HG03575 (cell line): ENCODE measurements at regions not wholly inside any gene's neighbourhood (a gene's known extent, or its start where the extent isn't known, plus 50 kb on each side); places are given as distances from the start of the nearest gene placed in this dataset.
"Not testable (repeated sequence)": the region's sequence is repeated elsewhere in the genome, so short reads cannot be mapped to it uniquely, and the experiment has no call there.

Experiments used
- ATAC-seq: cut with Tn5 transposase; IDR thresholded peaks from one replicate; pipeline ENCODE4 v1.9.1; 2021; ENCODE audit not compliant: unreplicated experiment, insufficient number of reproducible peaks, low FRiP score; ENCODE audit errors: extremely low read depth

DNA sequence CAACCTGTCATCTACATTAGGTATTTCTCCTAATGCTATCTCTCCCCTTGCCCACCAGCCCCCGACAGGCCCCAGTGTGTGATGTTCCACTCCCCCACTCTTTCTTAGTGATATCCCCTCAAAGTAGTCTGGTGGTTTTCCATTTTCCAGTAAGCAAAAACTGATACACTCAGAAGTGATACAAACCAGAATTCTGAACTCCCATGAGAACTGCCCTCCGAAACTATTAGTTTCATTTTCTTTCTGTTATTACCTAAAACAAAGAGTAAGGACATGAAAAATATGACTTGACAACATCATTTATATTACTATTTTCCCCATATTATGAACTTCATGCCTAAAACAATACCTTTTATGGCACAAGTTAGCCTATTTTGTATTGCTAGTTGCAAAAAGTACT lies 175.0 kb downstream of the OTUD1 start:
- no peak for ATAC-seq

DNA sequence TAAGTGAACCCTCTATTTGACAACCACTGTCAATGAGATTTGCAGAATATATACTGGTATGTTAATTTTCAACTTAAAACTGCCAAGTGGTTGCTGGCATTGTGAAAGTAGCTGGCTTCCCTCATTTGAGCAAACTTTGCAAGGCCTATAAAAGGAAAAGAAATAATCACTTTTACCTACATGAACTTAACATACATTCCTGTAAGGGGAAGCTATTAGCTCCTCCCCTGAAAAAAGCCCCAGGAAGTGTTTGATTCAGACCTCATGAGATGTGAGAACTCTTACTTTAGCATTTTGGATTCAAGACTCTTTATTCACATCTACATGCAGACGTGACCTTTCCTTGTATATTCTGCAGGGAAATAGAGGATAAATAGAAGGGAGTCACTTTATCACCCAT lies 175.6 kb downstream of the OTUD1 start:
- ATAC-seq, result no peak

DNA sequence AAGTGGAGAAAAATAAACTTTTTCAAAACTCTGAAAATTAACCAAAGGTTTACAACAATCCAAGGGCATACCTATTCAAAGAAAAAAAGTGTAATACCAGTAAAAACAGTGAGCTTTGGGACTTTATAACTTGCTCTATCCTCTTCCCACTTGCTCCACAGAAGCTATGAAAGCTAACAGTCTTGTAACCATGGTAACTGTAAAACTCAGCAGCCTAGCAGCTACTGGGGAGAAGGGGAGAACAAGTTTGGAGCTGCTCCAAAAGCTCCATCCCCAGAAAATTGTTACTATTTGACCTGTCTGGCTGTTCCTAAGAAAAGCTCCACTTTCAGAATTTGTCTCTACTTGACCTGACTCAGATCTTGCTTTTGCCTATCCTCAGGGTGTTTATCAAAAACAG lies 191.5 kb downstream of the OTUD1 start:
- no peak for ATAC-seq

DNA sequence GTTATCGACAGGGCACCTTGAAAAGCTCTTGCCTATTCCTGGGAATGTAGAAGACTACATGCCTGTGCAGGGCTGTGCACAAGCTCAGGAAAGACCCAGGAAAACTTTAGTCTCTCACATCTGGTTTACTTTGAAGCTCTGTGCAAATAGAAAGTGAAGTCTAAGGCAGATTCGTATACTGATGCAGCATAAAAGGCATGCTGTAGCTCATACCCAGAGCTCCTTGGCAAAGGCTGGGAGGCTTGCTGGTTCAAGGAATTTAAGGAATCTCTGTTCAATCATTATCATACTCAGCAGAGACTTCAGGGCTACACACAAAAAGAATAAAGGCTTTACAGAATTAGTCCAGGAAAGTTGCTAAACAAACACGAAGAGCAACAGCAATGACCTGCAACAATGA lies 192.0 kb downstream of the OTUD1 start:
- no peak for ATAC-seq

DNA sequence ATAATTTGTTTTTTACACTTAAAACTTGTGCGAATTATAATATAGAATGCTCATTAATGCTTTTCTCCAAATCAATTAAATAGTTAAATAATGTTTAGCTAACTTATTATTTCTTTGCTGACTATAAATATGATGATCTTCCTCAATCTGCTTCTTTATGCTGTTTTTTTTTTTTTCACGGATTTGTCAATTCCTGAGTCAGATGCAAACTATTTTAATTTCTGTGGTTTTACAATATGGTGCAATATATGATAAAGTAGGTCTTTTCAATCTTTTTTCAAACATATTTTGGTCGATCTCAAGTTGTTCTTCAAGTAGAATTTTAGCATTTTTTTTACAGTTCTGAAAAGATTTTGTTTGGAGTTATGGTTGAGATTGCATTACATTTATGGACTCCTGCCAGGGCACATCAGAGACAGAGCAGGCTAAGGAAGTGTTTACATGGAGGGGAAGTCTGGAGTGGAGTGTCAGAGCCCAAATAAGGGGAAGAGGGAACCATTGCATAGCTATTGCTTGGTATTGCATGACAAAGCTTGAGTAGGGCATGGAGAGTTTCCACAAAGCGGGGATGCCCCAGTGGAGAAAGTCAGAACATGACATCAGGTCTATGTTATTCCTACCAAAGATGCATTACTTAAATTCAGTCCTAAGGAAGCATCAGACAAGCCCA lies 204.4 kb downstream of the OTUD1 start:
- no peak for ATAC-seq

DNA sequence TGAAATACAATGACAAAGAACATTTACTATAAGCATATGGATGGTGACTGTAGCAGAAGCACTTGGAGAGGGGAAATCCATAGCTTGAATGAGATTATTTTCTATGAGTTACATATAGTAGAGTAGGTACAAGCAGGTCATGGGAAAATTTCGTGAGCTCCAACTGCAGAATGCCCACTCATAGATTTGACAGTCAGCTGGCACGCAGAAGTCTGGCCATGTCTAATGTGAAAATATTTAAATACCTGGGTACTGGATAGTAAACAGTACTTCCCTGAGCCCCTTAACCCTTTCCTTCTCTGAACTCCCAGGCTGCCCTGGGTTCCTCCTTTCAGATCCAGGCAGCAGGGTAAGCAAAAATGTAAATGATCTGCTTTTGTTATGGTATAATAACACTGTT lies 209.7 kb downstream of the OTUD1 start:
- no peak for ATAC-seq

DNA sequence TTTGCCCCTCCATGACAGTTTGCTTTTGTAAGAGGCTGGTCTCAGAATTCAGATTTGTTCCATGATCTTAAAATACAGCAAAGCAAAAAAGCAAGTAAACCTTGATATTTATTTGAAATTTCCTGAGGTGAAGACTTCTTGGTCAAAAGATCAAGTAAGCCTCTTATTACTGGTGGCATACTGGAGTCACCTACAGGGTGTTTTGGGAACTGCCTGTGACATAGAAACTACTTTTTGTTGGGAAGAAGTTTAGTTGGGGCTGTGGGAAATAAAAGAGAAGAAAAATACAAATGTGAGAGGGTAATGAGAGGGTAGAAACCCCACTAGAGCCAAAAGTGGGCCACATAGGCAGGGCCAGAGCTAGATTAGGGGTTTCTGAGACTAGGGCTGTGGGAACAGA lies 217.9 kb downstream of the OTUD1 start:
- ATAC-seq, result no peak

DNA sequence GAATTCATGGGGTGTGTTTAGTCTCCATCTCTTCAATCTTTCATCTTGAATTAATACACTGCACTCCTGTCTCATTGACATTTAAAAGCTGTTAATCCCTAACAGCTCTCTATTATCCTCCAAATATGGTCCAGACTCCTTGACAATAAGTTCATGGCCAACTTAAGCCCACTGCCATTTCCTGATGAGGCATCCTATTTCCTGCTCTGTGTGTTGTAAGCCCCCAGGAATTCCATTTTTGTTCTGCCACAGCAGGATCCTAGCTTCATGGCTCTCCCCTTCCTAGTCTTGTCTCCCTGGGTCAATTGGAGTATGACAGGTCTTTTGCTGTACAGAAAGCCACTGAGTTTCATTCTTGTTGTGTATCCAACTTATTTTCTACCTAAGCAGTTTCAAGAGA lies 218.8 kb downstream of the OTUD1 start:
- ATAC-seq, result no peak

DNA sequence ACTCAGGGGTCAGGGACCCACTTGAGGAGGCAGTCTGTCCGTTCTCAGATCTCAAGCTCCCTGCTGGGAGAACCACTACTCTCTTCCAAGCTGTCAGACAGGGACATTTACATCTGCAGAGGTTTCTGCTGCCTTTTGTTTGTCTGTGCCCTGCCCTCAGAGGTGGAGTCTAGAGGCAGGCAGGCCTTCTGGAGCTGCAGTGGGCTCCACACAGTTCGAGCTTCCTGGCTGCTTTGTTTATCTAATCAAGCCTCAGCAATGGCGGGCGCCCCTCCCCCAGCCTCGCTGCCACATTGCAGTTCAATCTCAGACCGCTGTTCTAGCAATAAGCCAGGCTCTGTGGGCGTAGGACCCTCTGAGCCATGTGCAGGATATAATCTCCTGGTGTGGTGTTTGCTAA lies 233.0 kb downstream of the OTUD1 start:
- not testable (repeated sequence) for ATAC-seq

DNA sequence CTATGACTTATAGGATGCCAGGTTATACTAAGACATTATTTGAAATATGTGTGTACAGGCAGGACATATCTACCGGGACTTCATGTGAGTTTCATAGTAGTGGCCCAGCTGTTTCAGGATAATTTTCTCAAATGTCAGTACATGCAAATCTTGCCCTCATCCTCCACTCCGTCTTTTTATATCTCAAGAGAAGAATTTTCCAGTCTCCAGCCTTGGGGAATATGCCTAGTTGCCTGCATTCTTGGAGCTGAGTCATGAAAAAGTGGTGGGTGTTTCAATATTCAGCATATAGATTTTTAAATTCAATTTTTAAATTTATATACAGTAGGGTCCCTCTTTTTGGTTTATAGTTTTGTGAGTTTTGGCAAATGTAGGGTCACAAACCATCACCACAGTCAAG lies 236.7 kb downstream of the OTUD1 start:
- ATAC-seq, result no peak

DNA sequence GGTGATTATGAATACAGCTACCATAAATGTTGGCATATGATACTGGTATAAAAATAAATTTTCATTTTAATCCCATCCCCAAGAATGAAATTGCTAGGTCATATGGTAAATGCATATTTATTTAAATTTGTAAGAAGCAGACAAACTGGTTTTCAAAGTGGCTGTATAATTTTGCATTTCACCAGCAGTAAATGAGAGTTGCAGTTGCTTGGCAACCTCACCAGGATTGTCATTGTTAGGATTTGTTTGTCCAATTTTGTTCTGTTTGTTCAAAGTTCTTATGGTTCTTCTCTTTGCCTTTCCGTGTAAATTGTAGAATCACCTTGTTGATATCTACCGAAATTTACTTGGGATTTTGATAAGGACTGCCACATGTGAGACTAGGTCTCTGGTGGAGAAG lies 237.4 kb downstream of the OTUD1 start:
- no peak for ATAC-seq

DNA sequence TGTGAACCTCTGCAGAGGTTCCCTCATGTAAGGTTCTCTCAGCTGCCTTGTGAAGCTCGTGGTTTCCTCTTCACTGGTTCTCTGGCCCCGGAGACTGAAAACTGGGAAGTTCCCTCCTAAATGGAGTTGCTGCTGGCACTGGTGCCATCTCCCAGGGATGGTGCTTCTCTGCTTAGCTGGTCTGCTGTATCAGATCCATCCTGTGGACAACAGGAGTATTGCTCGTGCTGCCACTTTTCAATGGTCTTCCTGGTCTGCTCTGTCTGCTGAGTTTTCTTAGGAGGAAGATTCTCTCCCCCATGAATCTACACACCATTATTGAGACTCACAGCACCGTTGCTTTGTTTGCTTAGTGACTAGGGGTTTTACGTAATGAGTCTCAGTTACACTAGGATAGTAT lies 247.8 kb downstream of the OTUD1 start:
- ATAC-seq, result no peak

DNA sequence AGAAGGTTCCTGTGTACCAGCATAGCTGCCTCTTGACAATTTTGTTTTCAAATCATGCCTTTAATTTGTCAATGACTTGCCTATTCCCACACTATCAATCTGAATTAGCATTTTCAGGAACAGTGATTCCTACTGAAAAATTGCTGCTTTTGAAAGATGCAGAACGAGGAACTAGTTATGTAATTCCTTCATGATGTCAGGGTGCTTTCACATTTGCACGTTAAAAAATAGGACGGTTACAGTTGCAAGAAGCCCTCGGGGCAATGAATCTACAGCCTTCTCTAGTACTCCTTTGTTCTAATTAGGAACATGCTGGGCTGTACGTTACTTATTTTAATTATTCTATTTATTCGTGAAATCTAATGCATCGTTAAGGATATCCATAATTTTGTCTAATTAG lies 253.9 kb downstream of the OTUD1 start:
- no peak for ATAC-seq

DNA sequence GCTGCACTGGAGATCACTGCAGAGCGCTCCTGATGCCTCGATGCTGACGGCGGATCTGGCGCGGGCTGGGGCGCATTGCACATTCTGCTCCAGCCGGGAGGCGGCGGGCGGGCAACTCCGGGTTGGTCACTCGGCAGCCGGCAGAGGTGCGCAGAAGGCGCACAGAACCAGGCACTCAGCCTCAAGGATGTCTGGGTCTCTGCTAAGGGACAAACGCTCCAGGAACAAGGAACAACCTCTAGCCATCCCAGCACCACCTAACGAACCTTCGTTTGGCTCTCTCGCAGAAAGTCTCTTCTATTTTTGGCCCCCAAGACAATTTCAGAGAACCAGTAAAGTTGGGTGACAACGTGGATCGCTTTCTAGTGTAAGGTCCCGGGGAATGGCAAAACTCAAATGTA lies 254.6 kb downstream of the OTUD1 start:
- ATAC-seq, result no peak

DNA sequence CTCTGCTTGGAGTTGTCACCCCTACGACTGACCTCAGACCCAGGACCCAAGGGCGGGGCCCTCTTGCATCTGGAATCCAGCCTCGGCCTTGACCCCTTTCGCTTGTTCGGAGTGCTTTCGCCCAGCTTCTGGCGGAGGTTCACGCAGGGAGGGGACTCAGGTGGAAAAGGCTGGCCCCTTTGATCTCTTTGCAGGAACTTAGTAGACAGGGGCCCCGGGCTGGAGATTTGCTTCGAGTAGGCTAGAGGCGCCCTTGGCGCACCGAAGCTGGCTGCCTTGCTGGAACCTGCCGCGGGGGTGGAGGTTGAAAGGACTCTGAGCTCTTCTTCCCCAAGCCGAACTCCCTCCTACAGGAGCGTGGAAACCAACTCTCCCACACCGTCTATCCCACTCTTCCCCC lies 255.1 kb downstream of the OTUD1 start:
- ATAC-seq, result no peak

DNA sequence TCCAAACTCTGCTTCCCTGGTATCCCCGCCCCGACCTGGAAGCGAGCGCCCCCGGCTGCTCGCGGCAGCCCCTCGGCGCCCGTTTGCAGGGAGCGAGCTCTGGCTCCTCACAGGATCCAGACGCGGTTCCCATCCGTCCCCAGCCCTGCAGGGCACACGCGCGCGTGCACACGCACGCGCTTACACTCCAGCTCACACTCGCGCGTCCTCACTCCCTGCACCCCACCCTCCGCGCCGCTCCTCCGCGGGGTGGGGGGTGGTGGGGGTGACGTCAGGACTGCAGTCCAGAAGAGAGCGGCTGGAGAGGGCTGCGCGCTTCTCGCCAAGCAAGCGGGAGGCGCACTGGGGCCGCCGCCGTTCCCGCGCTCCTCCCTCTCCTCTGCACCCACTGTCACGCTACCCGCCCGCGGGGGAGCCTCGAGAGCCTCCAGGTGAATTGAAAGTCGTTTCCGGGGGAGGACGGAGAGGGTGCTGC lies 255.6 kb downstream of the OTUD1 start:
- no peak for ATAC-seq

DNA sequence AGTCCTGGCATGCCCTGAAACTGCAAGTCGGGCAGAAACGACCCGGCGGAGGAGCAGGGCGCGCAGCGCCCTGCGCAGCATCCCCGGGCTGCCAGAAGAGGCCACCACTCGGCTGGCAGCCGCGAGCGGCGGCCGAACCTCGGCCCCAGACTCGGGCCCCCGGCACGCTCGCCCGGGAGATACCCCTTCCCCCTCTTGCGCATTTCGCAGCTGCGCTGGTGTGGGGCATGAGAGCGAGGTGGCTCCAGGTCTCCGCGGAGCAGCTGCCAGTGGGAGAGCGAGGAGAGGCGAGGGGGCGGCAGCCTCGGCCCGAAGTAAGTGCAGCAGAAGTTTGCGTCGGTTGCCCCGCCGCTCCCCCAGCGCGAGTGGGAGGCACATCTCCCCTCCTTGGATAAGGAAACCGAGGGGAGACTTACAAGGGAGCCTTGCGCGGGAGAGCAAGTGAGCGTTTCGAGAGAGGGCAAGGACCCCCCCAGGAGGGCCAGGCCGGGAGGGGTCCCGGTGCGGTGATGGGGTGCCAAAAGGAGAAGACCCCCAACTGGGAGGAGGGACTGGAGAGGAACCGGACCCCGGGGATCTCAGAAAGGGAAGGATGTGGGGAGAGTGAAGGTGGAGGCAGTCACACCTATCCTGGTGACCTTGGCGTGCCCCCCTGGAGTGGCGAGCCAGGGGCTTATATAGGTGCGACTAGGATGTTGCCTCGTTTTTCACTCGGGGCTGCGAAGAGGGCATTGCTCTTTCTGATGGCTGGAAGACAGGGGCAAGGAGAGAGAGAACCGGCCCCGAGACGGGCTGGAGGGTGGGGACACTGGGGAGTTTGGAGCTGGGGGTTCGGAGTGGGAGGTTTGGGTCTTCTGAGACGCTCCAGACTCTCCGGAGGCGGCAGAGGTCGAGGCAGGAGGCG lies 256.3 kb downstream of the OTUD1 start:
- no peak for ATAC-seq

DNA sequence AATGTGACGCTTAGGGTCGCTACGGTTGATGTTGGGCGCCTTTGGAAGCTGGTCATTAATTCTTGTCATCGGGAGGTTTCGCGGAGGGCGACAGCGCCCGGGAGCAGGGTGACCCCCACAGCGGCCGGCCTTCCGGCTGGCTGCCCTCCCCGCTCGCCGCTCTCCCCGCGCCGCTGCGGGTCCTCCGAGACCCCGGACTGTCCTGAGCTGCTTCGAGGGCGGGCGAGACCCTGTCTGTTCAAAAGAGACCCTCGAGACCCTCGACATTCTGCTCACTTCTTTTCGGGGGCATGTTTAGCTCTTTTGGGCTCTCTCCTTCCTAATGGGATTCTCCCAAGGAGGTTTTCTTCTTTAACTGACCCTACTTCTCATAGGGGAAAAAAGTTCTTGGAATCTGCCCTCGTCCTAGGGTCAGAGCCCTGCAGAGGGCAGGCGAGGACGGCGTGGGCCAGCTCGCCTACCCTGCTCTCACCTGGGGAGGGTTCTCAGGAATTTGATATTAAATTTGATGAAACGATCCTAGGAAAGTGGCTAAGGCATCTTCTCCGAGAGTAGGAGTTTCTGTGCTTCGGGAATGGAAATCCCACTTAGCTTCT lies 257.0 kb downstream of the OTUD1 start:
- no peak for ATAC-seq

DNA sequence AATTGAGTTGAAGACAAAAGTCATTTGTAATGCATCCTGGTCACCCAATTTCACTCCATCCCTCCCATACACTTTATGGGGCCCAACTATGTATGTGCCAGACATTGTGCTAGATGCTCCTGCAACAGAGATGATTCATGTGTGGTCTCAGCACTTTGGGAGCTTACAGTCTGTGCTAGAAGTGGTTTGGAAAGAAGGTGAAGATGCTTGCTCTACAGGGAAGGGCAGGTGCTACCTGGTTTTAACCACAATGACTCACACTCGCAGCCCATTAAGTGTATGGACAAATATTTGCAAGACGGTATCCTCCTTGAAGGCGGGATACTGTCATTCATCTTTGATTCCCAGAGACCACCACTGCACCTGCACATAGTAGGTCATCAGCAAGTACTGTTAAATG lies 257.6 kb downstream of the OTUD1 start:
- ATAC-seq, result no peak

DNA sequence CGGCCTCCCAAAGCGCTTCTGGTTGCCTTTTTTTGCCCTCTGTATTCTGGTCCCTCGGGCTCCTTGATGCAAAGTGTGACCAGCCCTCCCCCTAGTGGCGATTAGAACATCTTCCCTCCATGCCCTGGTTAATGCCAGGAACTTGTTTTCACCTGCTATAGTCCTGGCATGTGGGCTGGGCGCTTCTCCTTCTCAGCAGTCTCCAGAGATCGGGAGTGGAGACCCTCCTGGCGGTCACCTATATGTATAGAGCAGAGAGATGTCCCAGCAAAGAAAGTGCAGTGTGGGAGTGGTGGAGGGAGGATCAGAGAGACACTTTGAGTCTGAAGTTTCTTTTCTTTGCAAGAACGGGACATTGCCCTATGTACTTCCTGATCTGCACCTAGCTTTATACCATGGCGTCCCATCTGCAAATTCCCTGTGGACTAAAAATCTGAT lies 264.1 kb downstream of the OTUD1 start:
- no peak for ATAC-seq
